ENCODE measurements at regions not wholly inside any gene's neighbourhood (a gene's known extent, or its start where the extent isn't known, plus 50 kb on each side); places are given as distances from the start of the nearest gene placed in this dataset.

DNA sequence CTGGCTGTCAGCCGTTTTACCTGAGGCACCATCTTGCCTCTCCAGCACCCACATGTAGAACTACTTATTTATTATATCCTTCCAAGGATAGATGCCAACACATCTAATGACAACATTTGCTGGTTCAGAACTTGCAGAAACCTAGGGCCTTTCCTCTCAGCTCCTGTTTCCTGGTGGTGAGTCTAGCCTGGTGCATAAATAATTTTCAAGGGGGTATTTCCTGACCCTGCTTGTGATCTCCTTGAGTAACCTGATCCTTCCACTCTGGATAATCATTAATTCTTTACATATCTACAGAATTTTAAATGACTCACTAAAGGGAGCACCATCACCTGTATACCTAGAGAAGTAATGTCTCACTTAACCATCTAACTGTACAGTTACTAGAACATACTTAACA lies 153.4 kb downstream of the PPARGC1A start:
- TF ChIP-seq, protein P1, sequence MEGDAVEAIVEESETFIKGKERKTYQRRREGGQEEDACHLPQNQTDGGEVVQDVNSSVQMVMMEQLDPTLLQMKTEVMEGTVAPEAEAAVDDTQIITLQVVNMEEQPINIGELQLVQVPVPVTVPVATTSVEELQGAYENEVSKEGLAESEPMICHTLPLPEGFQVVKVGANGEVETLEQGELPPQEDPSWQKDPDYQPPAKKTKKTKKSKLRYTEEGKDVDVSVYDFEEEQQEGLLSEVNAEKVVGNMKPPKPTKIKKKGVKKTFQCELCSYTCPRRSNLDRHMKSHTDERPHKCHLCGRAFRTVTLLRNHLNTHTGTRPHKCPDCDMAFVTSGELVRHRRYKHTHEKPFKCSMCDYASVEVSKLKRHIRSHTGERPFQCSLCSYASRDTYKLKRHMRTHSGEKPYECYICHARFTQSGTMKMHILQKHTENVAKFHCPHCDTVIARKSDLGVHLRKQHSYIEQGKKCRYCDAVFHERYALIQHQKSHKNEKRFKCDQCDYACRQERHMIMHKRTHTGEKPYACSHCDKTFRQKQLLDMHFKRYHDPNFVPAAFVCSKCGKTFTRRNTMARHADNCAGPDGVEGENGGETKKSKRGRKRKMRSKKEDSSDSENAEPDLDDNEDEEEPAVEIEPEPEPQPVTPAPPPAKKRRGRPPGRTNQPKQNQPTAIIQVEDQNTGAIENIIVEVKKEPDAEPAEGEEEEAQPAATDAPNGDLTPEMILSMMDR (IDR thresholded peaks at IDR 0.05), result no peak
- TF ChIP-seq POLR2A (IDR thresholded peaks at IDR 0.05), result no peak
